Glutamatergic neuron (in vitro differentiated cells): ENCODE measurements at regions not wholly inside any gene's neighbourhood (a gene's known extent, or its start where the extent isn't known, plus 50 kb on each side); places are given as distances from the start of the nearest gene placed in this dataset.
"Not testable (repeated sequence)": the region's sequence is repeated elsewhere in the genome, so short reads cannot be mapped to it uniquely, and the experiment has no call there.

Experiments used
- DNase-seq: peaks from one replicate; pipeline ENCODE4 v3.0.0; 2022
- H3K27ac Mint-ChIP-seq: one replicate; pipeline ENCODE4 v1.8.0; 2020; ENCODE audit warnings: mild to moderate bottlenecking, mixed read lengths, inconsistent platforms; ENCODE audit not compliant: unreplicated experiment
- H3K27me3 Mint-ChIP-seq: one replicate; pipeline ENCODE4 v1.8.0; 2020; ENCODE audit warnings: mild to moderate bottlenecking, moderate library complexity, mixed read lengths, inconsistent platforms; ENCODE audit not compliant: unreplicated experiment
- H3K36me3 Mint-ChIP-seq: one replicate; pipeline ENCODE4 v1.8.0; 2020; ENCODE audit warnings: mild to moderate bottlenecking, mixed read lengths, inconsistent platforms; ENCODE audit not compliant: unreplicated experiment
- H3K4me1 Mint-ChIP-seq: one replicate; pipeline ENCODE4 v1.8.0; 2020; ENCODE audit warnings: mild to moderate bottlenecking, low read depth, mixed read lengths, inconsistent platforms; ENCODE audit not compliant: unreplicated experiment
- H3K4me3 Mint-ChIP-seq: one replicate; pipeline ENCODE4 v1.8.0; 2020; ENCODE audit warnings: mild to moderate bottlenecking, mixed read lengths, inconsistent platforms; ENCODE audit not compliant: unreplicated experiment
- H3K9me3 Mint-ChIP-seq: one replicate; pipeline ENCODE4 v1.8.0; 2020; ENCODE audit warnings: mild to moderate bottlenecking, moderate library complexity, mixed read lengths, inconsistent platforms; ENCODE audit not compliant: unreplicated experiment
- TF ChIP-seq, protein P1 (sequence below): fragments of 200-600 bp; sonication (generic); IDR thresholded peaks from one replicate; pipeline ENCODE4 v1.5.0; 2021; ENCODE audit not compliant: partially characterized antibody, unreplicated experiment

- Mint-ChIP-seq H3K9me3 (peaks cover 3% of the 10 kb centered on the region), H3K27ac (no peak overlapping the region), H3K36me3 (no peaks in the 10 kb centered on the region), H3K4me1 (peaks cover 2% of the 10 kb centered on the region), H3K27me3 (no peaks in the 10 kb centered on the region), H3K4me3 (no peak overlapping the region)
- DNase-seq, result no peak
- TF ChIP-seq, protein P1, sequence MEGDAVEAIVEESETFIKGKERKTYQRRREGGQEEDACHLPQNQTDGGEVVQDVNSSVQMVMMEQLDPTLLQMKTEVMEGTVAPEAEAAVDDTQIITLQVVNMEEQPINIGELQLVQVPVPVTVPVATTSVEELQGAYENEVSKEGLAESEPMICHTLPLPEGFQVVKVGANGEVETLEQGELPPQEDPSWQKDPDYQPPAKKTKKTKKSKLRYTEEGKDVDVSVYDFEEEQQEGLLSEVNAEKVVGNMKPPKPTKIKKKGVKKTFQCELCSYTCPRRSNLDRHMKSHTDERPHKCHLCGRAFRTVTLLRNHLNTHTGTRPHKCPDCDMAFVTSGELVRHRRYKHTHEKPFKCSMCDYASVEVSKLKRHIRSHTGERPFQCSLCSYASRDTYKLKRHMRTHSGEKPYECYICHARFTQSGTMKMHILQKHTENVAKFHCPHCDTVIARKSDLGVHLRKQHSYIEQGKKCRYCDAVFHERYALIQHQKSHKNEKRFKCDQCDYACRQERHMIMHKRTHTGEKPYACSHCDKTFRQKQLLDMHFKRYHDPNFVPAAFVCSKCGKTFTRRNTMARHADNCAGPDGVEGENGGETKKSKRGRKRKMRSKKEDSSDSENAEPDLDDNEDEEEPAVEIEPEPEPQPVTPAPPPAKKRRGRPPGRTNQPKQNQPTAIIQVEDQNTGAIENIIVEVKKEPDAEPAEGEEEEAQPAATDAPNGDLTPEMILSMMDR, result no peak
These were observed 402.8 kb downstream of the ZEB2 start for GRCh38 chr2:144117086-144117485.

DNA sequence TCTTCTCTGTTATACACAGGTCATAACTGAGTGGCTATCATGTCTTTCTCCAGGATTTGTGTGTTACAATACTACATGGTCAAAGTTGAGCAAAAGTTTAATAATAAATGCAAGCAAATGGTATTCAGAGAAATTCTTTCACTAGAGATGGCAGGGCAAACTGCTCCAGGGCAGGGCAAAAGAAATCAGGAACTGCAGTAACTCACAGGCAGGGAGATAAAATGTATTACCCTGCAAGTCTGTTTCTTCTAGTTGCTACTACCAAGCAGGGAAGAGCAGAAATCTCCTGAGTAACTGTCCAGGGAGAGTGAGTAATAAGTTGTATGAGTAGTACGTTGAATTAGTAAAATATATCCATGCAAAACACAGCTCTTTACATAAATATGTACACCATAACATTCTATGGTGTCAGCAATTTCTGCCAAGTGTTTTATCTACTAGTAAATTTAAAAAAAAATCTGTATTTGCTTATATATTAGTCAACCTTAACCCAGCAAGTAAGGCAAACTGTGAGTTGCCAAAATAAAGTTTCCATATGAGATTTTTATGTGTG is 404.1 kb downstream of the ZEB2 start:
- Mint-ChIP-seq H3K36me3 (no peaks in the 10 kb centered on the region), H3K27ac (no peak overlapping the region), H3K4me1 (peaks cover 2% of the 10 kb centered on the region), H3K27me3 (no peaks in the 10 kb centered on the region), H3K4me3 (no peak overlapping the region), H3K9me3 (peaks cover 3% of the 10 kb centered on the region)
- TF ChIP-seq, protein P1, result no peak
- no peak for DNase-seq

DNA sequence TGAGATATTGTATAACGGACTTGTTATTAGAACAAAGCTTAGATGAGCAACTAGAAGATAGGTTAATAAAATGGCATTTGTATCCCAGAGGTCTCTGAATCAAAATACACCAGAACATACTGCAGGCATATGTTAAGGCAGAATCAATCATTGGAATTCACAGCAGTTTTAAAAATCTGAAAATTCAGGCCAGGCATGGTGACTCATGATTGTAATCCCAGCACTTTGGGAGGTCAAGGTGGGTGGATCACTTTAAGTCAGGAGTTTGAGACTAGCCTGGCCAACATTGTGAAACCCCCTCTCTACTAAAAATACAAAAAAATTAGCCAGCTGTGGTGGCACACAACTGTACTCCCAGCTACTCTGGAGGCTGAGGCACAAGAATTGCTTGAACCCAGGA is 405.2 kb downstream of the ZEB2 start:
- Mint-ChIP-seq H3K9me3 (peaks cover 3% of the 10 kb centered on the region), H3K27me3 (no peaks in the 10 kb centered on the region), H3K27ac (no peak overlapping the region), H3K4me3 (no peak overlapping the region), H3K4me1 (peaks cover 2% of the 10 kb centered on the region), H3K36me3 (no peaks in the 10 kb centered on the region)
- TF ChIP-seq, protein P1, result no peak
- no peak for DNase-seq

- no peak overlapping the region for H3K27ac Mint-ChIP-seq
- no peaks in the 10 kb centered on the region for H3K27me3 Mint-ChIP-seq
- no peak for DNase-seq
- no peaks in the 10 kb centered on the region for H3K4me1 Mint-ChIP-seq
- peaks cover 5% of the 10 kb centered on the region for H3K9me3 Mint-ChIP-seq
- peaks cover 11% of the 10 kb centered on the region for H3K36me3 Mint-ChIP-seq
- TF ChIP-seq, protein P1, result no peak
- no peak overlapping the region for H3K4me3 Mint-ChIP-seq
These were observed 408.5 kb downstream of the ZEB2 start for GRCh38 chr2:144111437-144111836.

- DNase-seq, H3K27ac Mint-ChIP-seq, H3K27me3 Mint-ChIP-seq, H3K4me3 Mint-ChIP-seq, H3K4me1 Mint-ChIP-seq: not testable (repeated sequence)
- Mint-ChIP-seq H3K9me3 (peaks cover 12% of the 10 kb centered on the region), H3K36me3 (peaks cover 27% of the 10 kb centered on the region)
These were observed 413.8 kb downstream of the ZEB2 start for GRCh38 chr2:144106104-144106503.
